Transverse colon (tissue), 4 donors: ENCODE measurements at regions not wholly inside any gene's neighbourhood (a gene's known extent, or its start where the extent isn't known, plus 50 kb on each side); places are given as distances from the start of the nearest gene placed in this dataset.

Experiments used
- CTCF ChIP-seq, 5 experiments: fragments of 200-600 bp in 3 of 5; fragments of 450-650 bp in 2 of 5; sonication (generic) in 3 of 5; IDR thresholded peaks; 1 replicate in 2 of 5; 2 replicates in 3 of 5; pipeline ENCODE4 v1.5.1; 2016 to 2017; ENCODE audit warnings: antibody characterized with exemption in 5 of 5, inconsistent platforms in 3 of 5, mild to moderate bottlenecking in 2 of 5, moderate library complexity in 1 of 5
- EP300 ChIP-seq: sonication (generic); formaldehyde crosslinking; IDR thresholded peaks from one replicate; pipeline ENCODE4 v1.6.1; 2017; ENCODE audit warnings: antibody characterized with exemption, low read depth
- POLR2A ChIP-seq: fragments of 450-650 bp; IDR thresholded peaks from one replicate; pipeline ENCODE4 v1.6.1; 2016; ENCODE audit warnings: antibody characterized with exemption, mild to moderate bottlenecking, moderate library complexity
- POLR2AphosphoS5 ChIP-seq, 3 donors: sonication (generic); formaldehyde crosslinking; IDR thresholded peaks; one replicate each; pipeline ENCODE4 v1.6.1; 2016; ENCODE audit warnings: antibody characterized with exemption in 3 of 3

- TF ChIP-seq POLR2A (no peak), CTCF (IDR thresholded peaks at IDR 0.05) (no peak), EP300 (no peak), POLR2AphosphoS5 (IDR thresholded peaks at IDR 0.05) (no peak)
Measured at GRCh38 chr1:60573121-60573520, 499.6 kb upstream of the C1orf87 start.
